ENCODE measurements at regions not wholly inside any gene's neighbourhood (a gene's known extent, or its start where the extent isn't known, plus 50 kb on each side); places are given as distances from the start of the nearest gene placed in this dataset.

DNA sequence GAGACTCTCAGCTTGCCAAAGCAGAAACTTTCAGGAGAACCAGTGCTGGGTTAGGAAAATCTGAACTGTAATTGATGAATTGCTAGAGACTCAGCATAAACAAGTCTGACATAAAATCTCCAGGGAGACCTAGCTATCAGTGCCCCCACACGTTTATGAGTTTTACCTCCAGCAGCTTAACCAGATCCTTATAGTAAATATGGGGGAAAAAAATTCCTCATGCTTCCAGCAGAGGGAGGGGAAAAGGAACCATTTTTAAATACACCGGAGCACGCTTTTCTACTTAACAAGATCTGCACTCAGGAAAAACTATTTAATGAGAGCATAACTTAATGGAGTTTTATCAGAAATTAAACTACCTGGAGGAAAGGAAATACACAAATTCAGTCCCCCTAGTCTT is 1040.7 kb upstream of the INTU start:
- intact Hi-C loops (cut with micrococcal nuclease), result no loop called here
- ATAC-seq, result no peak
- no peak for DNase-seq

DNA sequence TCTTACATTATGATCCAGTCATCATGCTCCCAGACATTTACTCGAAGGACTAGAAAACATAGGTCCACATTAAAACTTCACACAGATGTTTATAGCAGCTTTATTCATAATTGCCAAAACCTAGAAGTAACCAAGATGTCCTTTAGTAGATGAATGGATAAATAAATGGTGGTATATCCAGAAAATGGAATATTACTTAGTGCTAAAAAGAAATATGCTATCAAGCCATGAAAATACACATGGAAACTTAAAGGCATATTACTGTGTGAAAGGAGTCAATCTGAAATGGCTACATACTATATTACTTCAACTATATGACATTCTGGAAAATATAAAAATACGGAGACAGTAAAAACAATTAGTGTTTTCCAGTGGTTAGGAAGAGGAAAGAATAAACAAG is 1039.1 kb upstream of the INTU start:
- DNase-seq, result no peak
- ATAC-seq, result no peak
- intact Hi-C loops (cut with micrococcal nuclease), result no loop called here

DNA sequence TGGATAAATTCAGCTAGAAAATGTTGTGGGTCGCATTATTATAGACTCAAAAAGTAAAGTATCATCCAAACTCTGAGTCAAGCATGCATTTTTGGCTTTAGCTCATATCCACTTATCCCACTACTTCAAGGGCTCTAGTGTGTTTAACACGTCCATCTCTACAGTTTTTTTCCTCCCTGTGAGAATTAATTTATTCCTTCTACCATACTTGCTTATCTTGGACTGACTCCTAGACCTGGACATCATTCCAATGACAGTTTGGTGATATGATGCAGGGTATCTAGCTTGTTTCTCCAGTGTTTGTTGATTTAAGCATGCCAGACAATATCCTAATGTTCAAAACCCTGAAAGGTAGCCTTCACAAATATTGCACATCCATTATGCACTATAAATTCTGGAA is 1037.1 kb upstream of the INTU start:
- no peak for ATAC-seq
- no peak for DNase-seq
- intact Hi-C loops (cut with micrococcal nuclease), result no loop called here

DNA sequence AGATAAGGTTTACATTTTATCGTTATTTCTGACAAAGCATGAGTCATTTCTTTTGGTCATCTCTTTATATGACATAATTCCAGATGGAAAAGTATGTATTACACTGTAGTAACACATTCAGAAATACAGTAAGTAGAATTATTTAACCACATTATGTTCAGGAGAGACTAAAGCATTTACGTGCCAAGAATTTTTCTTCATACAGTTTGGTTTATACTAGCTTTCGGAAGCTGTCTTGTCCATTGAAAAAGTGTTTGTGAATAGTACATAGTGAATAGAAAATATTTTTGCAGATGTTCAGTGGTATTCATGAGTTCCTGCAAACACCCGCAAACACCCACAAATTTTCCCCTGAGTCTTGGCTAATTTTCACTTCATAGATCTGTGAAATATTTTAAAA is 1033.0 kb upstream of the INTU start:
- ATAC-seq, result no peak
- DNase-seq, result no peak
- intact Hi-C loops (cut with micrococcal nuclease), result loop anchor here (10.0 kb wide), 1 partner anchor 135 kb away; no protein-coding TSS in a partner anchor

DNA sequence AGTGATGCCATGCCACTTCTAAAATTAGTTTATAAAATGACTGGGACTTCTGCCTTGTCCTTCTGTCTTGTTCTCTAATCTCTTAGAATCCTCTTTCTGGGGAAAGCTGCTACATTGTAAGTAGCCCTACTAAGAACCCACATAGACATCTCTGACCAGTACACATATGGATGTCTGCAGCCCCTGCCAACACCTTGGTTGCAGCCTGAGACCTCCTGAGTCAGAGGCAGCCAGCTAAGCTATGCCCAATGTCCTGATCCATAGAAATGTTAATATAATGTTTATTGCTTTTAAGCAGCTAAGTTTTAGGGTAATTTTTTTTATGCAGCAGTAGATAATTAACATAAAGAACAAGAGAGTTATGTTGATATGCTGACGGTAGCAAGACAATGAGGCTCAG is 1029.5 kb upstream of the INTU start:
- ATAC-seq (no peak), DNase-seq (no peak)
- intact Hi-C loops (cut with micrococcal nuclease), result loop anchor here (10.0 kb wide), 1 partner anchor 138 kb away; no protein-coding TSS in a partner anchor

DNA sequence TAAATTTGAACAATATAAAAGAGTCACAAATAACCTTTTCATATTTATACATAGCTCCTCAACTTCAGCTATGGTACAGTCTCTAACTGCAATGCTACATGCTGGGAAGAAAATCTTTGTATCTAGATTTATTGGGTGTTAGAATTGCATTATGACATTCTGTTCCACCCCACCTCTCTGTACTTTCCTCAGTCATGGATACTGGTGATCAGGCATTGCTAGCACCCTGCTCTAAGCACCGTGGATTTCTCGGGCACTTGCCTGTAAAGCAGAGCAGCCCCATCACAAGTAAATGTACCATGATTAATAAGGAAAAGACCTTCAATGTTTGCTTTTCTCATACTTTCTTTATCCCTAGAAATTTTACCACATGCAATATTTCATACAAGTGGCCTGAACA is 1028.9 kb upstream of the INTU start:
- ATAC-seq (no peak), DNase-seq (no peak)
- intact Hi-C loops (cut with micrococcal nuclease), result loop anchor here (10.0 kb wide), 1 partner anchor 139 kb away; no protein-coding TSS in a partner anchor

DNA sequence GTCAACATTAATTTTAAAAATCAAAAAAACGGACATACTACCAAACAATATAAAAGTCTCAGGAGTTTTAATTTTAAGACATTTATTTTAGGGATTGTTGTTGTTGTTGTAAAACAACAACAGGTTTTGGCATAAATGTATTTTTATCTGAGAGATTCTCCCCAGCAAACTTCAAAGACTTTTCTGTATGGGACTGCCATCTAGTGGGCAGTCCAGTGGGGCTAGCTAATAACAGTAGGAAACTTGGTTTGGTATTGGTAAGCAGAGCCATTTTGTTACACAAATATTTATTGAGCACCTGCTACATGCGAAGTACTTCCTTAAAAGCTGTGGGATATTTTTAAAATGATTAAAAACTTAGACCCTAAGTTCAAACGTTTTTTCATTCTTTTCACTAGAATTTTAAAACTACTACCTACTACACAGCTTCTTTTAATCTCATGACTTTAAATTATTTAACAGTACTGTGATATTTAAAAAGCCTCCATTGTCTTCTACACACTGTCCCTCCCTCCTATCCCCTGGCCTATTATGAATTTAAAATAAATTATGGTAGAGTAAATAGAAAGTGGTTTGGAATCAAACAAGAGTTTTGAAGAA is 1028.4 kb upstream of the INTU start:
- intact Hi-C loops (cut with micrococcal nuclease), result loop anchor here (10.0 kb wide), 1 partner anchor 140 kb away; no protein-coding TSS in a partner anchor
- DNase-seq, result no peak
- ATAC-seq, result peak; percentile 26

DNA sequence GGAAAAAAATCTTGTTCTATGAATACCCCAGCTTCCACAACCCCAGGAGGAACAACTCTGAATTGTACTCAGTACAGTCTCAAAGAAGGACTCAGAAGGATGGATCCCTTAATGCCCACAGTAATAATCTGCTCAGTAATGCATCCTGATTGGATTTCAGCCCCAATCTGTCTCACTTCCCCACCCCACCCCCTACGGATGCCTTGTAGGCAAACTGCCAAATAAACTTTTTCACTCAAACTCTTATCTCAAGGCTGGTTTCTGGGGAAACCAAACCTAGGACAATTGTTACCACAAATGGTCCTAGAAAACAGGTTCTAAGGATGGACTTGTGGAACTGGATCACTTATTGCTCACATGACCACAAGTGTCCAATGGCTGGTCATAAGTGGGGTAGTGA is 1021.8 kb upstream of the INTU start:
- intact Hi-C loops (cut with micrococcal nuclease), result no loop called here
- DNase-seq, result no peak

DNA sequence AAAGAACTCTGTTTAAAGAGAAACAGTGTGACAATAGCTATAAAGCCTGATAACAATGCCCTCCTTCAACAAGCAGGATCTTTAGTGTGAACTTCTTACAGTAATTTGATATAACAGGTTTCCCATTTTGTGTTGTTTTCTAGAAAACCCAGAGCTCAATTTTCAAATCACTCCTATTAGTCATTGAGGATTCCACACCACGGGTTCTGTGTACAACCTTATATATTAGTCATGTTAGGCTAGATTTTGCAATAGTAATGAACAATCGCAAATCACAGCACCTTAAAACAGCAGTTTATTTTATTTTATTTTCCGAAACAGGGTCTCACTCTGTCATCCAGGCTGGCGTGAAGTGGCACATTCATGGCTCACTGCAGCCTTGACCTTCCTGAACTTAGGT is 1020.9 kb upstream of the INTU start:
- DNase-seq, result no peak
- ATAC-seq, result no peak
- intact Hi-C loops (cut with micrococcal nuclease), result no loop called here

More for the DNA sequence above, 1021.8 kb upstream of the INTU start:
- ATAC-seq, result no peak

DNA sequence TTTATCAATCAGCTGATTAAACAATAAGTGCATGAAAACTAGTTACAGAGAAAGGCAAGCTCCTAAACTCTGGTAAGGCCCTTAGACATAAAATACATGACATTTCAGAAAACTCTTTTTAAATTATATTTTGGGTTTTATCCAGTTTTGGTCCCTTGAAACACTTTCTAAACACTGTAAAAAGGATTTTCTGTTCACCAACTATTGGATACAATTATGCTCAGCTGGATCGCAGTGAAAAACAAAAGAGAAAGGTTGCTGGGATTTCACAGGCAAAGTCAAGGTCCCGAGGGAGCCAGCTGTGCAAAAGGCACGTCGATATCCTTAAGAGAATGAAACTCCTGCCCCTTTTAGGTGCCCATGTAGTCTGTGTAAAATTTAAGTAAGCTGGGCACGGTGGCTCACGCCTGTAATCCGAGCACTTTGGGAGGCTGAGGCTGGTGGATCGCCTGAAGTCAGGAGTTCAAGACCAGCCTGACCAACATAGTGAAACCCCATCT is 1018.4 kb upstream of the INTU start:
- DNase-seq (no peak), ATAC-seq (no peak)
- intact Hi-C loops (cut with micrococcal nuclease), result no loop called here

DNA sequence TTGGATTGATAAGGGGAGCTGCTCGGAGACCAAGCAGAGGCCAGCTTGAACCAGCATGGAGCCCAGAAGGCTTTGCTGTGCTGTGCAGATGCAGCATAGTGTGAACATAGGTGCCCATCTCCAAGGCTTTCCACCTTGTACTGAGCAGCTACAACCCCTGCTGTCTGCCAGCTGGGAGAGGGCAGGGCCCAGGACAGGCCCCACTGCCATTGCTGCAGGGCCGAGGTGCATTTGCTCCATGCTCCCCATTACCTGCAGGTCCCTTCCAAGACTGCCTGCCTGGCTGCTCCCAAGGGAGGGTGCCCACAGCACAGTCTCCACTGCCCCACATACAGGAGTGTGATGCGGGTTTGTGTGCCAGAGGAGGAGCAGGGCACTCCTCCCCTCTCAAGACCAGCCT is 1016.0 kb upstream of the INTU start:
- intact Hi-C loops (cut with micrococcal nuclease), result no loop called here
- DNase-seq (no peak), ATAC-seq (no peak)

DNA sequence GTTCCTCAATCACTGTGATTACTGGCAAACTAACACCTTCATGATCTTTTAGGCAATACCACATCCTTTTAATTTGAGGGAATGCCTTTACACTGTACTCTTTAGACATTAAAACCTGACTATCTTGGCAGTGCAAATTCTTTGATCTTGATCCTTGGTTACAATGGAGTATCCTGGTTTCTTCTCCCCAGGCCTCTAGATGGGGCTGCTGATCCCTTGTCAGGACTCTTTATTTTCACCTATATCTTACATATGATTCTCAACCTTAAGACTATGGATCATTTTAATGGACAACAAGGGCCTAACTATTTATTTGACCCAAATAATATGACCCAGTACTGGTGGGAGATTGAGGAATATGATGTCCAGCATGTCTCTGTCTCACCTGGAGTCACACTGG is 1005.5 kb upstream of the INTU start:
- ATAC-seq (no peak), DNase-seq (no peak)
- intact Hi-C loops (cut with micrococcal nuclease), result no loop called here

DNA sequence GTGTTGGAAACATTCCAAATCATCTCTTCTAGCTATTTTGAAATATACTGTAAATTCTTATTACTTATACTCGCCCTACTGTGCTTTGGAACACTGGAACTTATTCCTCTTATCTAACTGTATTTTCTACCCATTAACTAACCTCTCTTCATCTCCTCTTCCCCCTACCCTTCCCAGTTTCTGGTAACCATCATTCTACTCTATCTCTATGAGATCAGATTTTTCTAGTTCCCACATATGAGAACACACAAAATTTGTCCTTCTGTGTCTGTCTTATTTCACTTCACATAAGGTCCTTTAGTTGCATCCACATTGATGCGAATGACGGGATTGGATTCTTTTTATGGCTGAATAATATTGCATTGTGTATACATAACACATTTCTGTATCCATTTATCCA is 1003.8 kb upstream of the INTU start:
- intact Hi-C loops (cut with micrococcal nuclease), result no loop called here
- no peak for DNase-seq
- ATAC-seq, result no peak

DNA sequence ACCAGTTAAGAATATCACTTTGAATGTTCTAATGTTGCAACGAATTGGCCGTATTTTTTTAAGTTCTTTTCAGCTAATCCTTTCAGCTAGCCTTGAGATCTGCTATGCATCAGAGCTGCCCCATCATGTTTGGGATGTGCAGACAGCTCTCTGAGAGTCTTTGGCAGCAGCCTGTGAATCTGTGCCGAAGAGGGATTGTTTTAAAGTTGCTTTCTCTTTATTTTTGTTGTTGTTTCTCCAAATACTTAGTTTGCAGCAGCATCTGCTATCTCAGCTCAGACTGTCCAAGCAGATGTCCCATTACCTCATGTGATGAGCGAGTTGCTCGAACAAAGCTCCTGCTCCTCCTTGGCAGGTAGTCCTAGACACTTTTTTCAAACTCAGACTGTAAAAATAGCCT is 1002.5 kb upstream of the INTU start:
- ATAC-seq, result peak; percentile 73
- intact Hi-C loops (cut with micrococcal nuclease), result no loop called here

DNA sequence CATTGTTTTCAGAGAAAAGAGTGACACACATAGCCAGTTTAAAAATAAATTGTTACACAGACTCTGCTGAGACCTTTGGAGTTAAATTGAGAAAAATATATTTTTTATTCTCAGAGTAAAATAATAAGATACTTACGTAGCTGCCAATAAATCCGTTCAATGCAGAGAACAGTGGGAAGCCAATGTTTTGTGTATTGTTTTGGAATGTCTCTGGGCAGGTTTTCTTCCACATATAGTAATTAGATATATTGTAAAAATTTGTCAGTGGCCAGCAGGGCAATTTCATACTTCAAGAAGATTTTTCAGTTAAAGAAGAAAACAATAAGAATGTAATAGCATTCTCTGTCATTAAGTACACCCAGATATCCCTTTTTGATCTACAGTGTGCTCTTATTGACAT is 999.5 kb upstream of the INTU start:
- no peak for DNase-seq
- intact Hi-C loops (cut with micrococcal nuclease), result no loop called here
- no peak for ATAC-seq

More for the DNA sequence above, 1002.5 kb upstream of the INTU start:
- no peak for DNase-seq

DNA sequence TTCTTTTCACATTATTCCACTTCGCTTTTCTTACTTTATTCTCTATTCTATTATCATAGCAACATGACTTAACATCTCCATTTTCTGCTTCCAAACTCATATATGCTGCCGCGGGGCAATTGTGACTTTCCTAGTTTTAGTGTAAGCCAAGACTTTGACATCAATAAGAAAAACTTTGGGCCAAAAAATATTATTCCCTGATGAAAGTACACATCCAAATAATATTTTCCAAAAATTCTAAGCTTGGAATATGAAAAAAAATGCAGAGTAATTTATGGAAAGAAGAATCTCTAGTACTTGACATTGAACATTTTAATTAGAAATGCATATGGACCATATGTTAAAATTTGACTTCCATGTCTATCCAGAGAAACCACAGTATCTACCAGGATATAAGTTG is 995.1 kb upstream of the INTU start:
- intact Hi-C loops (cut with micrococcal nuclease), result no loop called here
- ATAC-seq (no peak), DNase-seq (no peak)

DNA sequence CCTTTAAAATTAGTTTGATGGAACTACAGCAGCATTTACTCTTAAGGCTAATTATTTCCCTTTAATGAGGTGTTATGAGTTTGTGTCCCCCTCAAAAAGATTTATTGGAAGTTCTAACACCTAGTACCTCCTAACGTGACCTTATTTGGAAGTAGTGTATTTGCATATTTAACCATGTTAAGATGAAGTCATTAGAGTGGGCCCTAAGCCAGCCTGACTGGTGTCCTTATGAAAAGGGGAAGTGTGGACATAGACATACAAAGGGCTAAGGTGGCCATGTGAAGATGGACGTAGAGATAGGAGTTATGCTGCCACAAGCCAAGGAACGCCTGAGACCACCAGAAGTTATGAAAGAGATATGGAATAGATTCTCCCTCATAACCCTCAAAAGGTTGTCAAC is 985.4 kb upstream of the INTU start:
- intact Hi-C loops (cut with micrococcal nuclease), result no loop called here
- ATAC-seq (no peak), DNase-seq (no peak)

DNA sequence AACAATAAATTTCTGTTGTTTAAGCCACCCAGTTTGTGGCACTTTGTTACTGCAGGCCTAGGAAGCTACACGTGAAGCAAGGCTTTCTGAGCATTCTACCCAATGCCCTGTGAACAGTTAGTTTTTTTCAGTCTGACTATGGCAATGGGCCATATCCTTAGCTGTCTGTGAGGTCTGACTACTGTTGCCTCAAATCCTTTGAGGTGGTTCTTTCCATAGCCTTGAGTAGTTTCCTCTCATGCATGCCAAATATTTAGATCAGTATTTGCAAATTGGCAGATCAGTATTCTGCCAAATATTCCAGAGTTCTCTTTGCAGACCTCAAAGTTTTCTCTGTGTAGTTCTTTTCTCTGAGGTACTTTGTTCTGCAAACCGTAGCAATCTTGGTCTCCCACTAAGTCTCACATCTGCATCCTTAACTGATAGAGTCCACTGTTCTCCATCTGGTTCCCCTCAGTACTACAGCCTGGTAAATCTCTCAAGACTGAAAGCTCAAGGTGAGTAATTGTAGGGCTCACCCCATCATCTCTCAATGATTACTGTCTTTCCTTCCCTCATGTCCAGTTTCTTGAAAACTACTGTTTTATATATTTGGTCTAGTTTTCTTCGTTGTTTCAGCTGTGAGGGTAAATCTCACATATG is 984.9 kb upstream of the INTU start:
- intact Hi-C loops (cut with micrococcal nuclease), result no loop called here
- ATAC-seq (no peak), DNase-seq (no peak)

DNA sequence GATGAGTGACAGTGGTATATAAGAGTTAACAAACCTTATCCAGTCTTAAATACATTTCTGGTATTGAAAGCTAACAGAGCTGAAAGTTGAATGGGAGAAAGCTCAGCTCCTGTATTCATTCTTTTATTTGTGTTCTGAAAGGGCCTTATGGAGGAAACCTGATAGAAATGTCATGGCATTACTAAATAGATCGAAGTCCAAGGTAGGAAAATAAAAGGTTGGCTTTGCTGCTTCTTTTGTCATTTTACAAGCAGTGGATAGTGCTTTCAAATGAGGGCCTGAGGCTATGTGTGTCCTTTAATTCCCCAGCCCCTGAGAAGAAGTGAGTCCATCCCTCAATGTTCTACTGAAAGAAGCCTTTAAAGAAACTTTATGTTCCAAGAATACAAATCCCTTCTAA is 974.3 kb upstream of the INTU start:
- ATAC-seq (no peak), DNase-seq (no peak)
- intact Hi-C loops (cut with micrococcal nuclease), result no loop called here

DNA sequence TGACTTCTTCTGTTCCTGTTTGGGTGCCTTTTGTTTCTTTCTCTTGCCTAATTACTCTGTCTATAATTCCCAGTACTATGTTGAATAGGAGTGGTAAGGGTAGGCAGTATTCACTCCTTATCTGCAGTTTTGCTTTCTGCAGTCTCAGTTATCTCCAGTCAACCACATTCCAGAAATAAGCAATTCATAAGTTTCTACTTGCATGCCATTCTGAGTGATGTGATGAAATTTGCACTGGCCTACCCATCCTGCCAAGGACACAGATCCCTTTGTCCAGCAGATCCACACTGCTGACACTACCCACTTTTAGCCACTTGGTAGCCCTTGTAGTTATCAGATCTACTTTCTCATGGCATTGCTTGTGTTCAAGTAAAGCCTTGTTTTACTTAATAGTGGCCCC is 971.6 kb upstream of the INTU start:
- DNase-seq, result no peak
- intact Hi-C loops (cut with micrococcal nuclease), result no loop called here
- ATAC-seq, result peak; percentile 57

DNA sequence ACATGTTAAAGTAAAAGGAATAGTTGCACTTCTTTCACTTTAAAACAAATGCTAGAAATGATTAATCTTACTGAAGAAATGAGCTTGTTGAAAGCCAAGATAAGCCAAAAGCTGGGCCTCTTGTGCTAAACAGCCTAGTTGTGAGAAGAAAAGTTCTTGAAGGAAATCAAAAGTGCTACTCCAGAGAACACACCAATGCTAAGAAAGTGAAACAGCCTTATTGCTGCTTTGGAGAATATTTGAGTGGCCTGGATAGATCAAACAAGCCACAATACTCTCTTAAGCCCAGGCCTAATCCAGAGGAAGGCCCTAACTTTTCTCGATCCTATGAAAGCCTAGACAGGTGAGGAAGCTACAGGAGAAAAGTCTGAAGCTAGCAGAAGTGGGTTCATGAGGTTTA is 967.9 kb upstream of the INTU start:
- intact Hi-C loops (cut with micrococcal nuclease), result no loop called here
- ATAC-seq (no peak), DNase-seq (no peak)
